RPMI7951 (cell line): ENCODE measurements at regions not wholly inside any gene's neighbourhood (a gene's known extent, or its start where the extent isn't known, plus 50 kb on each side); places are given as distances from the start of the nearest gene placed in this dataset.

Experiments used
- DNase-seq: peaks from one replicate; pipeline ENCODE4 v3.0.0-alpha.2; 2012; ENCODE audit warnings: low read depth

DNA sequence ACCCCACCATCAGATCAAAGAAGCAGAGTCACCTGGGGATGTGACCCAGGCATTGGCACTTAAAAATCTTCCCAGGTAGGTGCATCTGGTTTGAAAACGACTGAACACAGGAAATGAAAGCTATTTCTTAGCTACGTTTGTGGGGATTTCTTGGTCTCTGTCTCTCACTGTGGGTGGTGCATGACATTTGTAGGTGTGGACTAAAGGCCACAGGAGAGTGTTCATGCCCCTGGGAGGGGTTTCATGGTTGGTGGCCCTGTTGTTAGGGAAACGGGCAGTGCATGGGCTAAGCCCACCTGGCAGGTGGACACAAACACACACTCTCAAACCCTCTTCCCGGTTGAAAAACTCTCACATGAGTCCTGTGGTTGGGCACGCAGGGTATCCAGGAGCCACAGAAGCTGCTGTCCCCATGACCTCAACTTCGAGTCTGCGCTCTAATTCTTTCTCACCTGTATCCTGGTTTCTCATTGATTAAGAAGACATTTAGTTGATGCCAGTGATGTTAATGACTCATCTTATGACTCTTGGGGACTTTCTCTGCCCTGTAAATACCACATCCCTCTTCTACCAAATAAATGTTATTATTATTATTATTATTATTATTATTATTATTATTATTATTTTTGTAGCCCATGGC lies 119.4 kb downstream of the MRPS6 start:
- no peak for DNase-seq

DNA sequence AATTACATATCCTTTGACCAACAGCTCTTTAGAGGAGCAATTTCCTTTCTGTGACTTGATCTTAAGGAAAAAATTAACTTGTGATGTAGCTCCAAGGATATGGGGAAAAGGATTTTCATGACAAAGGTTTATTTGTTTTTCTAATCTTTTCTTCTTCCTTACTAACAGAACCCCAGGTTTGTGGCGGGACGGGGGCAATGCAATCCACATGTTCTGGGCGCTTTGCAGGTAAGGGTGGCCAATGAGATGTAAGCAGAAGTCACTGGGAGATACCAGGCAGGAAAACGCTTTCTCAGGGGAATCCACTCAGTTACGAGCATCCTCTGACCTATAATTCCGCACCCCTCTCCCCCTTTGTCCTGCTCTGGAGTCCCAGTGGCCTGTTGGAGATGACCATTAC lies 122.0 kb downstream of the MRPS6 start:
- DNase-seq = no peak

DNA sequence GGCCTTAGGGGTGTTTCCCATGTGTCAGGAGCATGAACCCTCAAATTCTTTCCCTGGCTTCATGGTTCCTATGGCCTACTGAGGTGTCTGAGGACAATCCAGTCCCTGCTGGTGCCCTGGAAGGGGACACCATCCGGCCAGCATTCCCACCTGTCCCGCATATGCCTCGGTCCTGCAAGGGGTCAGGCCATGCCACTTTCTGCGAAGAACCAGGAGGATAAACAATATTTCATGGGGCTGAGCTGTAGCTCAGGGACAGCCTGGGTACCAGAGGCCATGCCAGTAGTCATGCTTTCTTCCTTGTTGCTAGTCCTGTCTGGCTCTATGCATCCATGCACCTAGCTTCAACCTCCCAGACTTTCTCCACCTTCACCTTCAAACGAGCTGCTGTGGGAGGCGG lies 123.6 kb downstream of the MRPS6 start:
- DNase-seq = no peak

DNA sequence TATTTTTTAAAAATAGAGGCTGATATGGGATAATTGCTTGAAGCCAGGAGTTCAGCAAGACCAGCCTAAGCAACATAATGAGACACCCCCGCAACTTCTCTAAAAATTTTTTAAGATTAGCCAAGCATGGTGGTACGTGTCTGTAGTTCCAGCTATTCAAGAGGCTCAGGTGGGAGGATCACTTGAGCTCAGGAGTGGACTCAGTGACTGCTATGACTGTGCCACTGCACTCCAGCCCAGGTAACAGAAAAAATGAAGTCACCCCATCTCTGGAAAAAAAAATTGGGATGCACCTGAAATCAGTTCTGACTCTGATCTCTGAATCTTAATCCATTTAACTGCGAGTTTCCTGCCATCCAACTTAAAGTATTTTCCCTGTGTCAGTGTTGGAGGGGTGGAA lies 124.2 kb downstream of the MRPS6 start:
- DNase-seq = no peak

DNA sequence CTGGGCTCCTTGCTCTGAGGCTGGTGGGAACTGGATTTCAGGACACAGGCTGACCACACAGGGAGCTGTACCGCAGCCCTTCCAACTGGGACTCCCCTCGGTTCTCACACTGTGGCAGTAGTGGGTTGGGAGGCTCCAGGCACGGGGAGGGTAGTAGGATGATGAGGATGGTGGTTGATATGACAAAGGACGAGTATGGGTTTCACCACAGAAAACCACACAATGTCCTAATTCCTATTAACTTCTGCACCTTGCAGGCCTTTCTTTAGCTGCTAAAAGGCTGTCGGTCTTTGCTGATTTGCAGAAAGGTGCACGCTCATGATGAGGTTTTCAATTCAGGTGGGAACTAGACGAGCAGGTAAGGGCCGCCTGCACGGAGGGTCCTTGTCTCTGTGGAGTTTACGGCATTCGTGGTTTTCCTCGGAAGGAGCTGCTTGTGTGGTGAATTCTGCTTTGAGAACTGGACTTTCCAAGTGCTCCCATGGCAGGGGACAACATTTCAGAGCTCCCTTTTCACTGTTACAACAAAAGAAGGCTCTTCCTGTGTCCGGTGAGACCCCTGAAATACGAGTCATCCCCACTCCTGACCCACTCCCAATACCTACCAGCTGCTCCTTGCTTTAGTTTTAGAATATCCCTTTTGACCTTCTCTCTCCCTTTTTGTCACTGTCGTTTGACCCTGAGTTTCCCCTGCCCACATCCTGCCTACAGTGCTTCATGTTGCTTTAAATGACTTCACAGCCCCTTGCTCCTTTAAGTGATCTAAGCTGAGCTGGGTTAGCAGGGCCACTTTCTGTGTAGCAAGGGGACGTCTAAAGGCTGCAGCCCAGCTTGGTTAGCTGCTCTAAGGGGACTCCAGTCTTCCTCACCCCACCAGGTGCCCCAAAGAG lies 125.1 kb downstream of the MRPS6 start:
- DNase-seq = no peak

DNA sequence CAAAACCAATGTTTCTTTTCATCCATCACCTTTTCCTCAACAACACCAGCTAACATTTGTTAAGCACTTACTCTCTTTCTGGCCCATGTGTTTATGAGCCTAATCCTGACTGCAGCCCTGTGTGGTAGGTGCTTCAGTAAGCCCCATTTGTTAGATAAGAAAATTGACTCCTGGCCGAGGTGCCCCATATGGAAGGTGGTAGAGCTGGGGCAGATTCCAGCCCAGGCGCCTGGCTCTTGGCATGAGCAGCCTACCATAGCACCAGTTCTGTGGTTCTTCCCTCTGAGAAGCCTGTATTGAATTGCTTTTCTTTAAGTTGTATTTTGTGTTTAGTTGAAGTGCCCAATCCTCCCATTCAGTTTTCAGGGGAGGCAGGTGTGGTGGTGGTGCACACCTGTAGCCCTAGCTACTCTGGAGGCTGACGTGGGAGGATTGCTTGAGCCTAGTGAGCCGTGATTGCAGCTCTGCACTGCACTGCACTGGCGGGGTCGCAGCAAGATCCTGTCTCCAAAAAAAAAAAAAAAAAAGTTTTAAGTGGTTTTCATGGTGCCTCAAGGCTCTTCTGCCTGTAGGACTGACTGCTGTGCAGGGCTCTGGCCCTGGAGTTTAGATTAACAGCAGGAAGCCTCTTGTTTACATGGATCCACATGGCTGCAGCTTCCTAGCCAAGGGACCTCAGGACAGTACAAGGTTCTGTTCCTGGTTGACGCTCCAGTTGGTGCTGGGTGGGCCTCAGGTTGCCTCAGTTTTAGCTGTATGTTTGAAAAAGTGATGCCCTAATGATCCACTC lies 125.9 kb downstream of the MRPS6 start:
- DNase-seq = no peak

DNA sequence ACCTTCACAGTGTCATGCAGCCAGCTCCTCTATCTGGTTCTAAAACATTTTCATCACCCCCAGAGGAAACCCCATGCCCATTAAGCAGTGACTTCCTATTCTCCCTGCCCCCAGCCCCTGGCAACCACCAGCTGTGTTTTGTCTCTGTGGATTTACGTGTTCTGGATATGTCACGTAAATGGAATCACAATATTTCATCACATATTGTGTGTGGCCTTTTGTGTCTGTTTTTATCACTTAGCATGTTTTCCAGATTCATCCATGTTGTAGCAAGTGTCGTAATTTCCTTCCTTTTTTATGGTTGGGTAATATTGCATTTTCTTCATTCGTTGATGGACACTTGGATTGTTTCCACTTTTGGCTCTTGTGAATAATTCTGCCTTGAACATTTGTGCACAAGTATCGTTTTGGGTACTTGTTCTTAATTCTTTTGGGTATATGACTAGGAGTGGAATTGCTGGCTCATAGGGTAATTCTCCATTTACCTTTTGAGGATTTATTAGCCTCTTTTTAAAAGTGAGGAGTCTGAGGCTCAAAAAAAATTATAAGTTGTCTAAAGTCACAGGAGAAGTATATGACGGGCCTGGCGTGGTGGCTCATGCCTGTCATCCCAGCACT lies 127.0 kb downstream of the MRPS6 start:
- DNase-seq = no peak

DNA sequence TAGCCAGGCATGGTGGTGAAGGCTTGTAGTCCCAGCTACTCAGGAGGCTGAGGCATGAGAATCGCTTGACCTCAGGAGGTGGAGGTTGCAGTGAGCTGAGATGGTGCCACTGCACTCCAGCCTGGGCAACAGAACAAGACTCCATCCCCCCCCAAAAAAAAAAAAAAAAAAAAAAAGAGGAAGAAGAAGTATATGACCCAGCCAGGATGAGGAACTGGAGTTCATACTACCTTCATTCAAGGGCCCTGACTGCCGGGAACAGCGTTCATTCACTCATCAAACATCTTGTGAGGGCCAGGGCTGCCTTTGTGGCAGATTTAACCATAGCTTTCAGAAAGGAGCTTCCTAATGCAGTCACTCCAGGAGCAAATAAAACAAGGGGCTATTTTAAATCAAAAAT lies 127.6 kb downstream of the MRPS6 start:
- DNase-seq = no peak

DNA sequence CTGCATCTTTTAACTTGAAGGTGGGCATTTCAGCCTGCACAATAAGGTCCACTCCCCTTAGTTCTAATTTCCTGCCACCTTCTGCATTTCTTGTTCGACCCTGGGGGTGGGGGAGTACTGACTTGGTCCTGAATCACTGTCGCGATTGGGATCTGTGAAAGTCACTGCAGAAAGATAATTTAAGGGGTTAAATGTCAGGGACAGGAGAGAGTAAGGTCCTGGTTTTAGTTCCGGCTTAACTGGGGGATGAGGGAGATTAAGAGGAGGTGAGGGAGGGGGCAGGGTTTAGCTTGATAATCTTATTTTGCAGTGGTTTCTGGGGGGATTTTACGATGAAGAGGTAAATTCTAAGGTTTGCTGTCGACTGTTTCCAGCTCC lies 128.1 kb downstream of the MRPS6 start:
- no peak for DNase-seq

DNA sequence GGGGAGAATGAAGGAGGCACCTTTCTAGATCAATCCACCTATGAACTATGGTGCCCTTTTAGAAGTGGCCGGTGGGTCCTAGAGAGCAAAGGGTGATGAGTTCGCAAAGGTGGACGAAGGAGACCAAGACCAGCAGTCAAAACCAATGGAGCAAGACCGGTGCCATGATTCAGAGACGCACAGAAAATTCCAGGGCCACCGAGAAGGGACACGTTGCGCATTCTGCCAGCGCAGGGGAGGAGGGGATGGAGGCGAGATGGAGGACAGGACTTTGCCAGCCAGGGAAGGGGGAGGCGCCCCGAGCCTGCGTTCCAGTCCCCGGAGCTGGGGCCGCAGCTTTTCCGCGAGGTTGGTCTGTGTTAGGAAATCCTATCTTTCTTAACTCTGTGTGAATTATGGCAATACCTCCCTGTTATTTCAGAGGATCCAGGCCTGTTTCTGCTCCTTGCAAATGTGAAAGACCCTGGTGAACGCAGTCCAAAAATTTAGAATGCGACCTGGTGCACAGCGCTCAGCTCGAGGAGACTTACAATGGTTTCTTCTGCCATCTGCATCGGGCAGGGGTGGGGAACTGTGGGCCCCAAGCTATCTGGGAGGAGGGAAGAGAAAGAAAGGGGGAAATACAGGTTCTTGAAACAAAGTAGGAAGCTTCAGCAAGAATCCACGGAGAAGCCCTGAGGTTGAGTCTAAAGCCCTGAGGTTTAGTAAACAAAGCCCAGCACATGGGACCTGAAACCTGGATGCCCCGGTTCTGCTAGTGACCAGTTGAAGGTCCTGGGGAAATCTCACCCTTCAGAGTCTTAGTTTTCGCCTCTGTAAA lies 129.4 kb downstream of the MRPS6 start:
- DNase-seq = no peak

DNA sequence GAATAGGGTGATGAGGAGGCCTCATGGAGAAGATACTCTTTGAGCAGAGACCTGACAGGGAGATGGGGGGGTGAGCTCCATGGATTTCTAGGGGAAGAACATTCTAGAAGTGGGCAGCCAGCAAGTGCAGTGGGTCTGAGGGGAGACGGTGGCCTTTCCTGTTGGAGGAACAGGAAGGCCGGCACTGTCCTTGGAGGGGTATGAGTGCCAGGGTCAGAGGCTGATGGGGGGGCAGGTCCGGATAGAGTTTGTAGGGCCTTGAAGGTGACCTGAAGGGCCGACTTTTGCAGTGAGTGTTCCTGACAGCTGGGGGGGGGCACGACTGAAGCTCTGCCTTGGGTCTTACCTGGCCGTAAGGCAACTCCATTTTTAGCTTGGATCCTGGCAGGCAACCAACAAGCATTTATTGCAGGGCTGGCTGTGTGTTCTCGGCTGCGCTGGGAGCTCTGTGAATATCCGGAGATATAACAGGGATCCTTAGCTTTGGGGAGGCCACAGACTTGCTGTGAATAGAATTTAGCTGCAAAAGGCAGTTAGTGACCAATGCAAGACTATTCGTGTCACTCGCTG lies 130.6 kb downstream of the MRPS6 start:
- DNase-seq = no peak

DNA sequence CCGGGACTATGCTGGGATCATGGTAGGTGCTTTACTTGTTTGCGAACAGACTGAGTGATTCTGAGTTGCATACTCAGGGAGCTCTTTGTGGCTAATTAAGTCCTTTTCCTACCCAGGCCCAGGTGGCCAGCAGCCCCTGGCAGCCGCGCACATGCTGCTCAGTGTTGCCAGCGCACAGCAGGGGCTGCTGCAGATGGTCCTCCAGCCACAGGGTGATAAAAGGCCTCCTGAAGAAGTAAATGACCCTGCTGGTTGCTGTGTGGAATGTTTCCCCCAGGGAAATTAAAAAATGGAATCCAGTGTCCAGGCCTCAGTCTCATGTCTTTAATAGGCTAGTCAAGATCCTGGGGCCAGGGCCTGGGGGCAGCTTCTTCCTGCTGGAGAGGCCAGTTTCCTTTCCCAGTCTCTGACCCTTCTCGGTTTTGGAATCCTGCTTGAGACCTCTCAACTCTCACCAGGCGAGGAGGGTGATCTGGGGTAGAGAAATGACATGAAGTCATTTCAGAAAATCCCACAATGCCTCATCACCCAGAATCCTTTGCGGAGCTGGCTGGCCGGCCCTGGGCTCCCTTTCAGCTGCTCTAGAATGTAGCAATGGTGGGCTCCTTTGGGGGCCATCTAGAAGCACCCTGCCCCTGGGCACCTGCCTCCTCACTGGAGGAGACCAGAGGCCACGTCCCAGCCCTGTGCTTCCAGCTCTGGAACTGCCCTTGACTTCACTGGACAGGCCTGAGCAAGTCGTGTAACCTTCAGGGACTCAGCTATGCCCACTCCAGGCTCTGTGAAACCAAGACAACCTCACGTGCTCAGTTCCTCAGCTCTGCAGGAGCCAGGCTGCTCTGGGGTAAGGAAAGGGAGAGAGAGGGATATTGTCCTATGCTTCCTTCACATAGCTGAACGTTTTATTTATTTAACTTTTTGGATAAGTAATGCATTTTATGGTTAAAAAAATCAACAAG lies 131.4 kb downstream of the MRPS6 start:
- no peak for DNase-seq

DNA sequence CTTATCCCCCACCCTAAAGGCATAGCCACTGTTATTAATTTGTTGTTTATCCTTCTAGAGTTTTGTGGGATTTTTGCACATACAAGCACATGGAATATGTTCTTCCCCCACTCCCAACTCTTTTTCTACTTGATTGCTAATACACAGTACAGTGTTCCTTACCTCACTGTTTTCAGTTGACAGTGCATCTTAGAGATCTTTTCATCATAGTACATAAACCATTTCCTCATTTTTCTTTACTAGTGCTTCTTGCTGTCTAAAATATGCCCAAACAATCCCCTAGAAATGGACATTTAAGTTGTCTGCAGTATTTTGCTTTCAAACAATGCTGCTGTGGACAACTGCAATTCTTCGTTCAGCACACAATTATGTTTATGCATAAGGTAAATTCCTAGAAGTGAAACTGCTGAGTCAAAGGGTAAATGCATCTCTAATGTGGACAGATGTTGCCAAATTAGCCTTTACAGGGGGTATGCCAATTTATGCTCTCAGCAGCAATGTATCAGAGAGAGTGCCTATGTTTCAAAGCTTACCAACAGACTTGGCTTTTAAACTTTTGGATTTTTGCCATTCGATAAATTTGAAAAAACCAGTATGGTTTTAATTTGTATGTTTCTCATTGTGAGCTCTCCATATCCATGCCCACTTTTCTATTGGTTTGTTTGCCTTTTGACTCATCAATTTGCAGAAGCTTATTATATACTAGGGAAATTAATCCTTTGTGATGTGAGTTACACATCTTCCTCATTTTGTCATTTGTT lies 132.6 kb downstream of the MRPS6 start:
- DNase-seq = no peak

DNA sequence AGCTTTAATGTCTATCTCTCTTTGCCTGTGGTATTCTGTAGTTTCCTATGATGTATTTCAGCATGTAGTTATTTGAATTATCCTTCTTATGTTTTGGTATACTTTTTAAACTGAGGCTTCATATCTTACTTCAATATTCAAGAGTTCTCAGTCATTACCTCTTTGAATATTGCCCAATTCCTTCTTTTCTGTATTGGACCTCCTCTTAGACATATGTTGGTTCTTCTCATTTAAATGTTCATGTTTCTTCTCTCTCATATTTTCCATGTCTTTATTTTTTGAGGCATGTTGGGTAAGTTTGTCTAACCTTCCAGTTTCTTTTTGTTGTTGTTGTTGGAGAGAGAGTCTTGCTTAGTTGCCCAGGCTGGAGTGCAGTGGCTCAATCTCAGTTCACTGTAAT lies 140.6 kb downstream of the MRPS6 start:
- no peak for DNase-seq

DNA sequence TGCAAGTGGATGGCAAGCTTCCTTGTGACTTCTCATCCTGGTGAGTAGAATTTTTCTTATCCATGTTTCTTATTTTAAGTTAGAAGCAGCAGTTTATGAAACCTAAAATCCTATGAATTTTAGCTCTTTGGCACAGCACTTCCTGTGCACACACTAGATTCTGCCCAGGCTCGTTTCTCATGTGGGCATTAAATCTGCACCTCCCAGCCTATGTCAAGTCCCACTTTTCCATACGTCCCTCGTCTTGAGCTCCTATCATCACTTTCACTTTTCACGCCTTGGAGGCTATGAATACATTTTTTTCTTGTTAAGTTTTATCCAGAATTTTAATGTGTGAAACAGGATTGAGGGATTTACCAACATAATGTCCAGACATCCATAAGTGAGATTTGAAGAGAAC lies 142.1 kb downstream of the MRPS6 start:
- no peak for DNase-seq

DNA sequence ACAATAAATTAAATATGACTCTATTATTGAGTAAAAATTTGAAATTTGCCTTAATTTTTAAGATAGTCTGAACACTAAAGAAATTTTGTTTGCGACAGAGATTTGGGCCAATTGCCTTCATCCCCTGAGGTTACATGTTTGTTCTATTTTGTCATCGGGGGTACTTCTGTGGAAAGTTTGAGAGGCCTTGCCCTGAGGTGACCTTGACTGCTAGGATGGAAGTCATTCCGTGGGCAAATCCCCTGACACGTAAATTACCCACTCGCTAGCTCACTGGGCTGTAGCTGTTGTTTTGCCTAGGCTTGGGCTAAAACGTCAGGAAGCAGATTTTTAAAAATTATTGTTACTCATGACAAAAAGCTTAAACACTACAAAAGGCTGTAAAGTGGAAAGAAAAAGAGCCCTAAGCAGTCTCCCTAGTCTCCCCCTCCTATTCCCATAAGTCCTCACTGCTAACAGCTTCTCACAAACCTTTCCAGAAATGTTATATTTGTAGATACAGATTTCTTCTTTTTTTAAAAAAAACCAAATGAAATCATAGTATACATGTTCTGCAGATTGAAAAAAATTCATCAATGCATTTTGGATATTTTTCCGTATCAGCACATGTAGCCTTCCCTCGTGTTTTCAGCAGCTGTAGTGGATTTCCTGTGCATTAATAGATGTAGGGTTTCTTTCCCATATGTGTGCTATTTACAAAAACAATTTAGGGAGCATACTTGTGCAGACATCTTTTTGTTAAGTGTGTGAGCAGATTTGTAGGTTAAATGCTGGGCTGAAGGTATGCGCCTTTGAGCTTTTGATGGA lies 142.7 kb downstream of the MRPS6 start:
- DNase-seq = no peak

DNA sequence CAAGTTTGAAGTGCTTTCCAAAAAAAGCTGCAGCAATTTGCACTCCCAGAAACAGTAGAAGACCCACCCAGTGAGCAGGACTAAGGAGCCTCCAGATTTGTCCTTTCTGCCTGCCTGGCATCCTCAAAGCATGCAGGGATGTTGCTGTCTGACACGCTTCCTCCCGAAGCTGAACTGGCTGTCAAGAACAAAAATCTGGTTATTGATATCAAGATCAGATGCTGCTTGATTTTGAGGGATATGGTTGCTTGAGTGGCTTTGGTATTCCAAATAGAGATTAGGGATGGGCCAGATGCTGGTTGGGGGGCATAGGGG lies 143.3 kb downstream of the MRPS6 start:
- no peak for DNase-seq

DNA sequence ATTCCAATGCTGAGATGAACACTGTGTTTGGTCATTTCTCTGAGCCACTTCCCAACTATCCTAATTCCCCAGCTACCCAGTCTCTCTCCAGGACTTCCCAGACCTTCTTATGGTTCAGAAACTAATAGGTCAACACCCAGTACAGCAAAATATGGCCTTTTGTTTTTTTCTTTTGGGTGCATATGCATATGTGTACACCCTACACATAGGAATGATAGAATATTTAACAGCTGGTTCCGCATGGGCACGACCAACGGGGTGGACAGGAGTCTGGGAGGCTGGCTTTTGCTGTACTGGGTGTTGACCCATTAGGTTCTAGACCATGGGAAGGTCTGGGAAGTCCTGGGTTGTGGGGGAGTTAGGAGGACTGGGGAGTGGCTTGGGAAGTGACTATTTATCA lies 143.9 kb downstream of the MRPS6 start:
- DNase-seq = no peak
